ENCODE measurements at regions not wholly inside any gene's neighbourhood (a gene's known extent, or its start where the extent isn't known, plus 50 kb on each side); places are given as distances from the start of the nearest gene placed in this dataset.
"Not testable (repeated sequence)": the region's sequence is repeated elsewhere in the genome, so short reads cannot be mapped to it uniquely, and the experiment has no call there.

DNA sequence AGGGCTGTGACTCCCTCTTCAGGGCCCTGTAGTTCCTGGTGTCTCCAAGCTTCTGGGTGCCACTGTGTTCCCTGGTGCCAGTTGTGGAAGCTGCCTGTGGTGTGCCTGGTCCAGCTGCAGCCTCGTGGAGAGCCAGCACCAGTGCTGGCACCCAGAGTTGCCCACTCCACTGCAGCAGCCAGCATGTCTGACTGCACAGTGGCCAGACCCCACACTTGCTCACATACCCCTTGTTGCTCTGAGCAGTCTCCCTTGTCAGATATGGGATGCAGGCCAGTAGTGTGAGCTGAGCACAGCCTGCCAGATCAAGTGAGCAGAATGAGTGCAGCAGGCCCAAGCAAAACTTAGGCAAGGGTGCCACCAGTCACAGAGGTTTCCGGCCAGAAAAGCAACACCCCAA, 108.6 kb downstream of the ZMAT1 start:
- DNase-seq (ENCODE audit: low spot score): no peak

DNA sequence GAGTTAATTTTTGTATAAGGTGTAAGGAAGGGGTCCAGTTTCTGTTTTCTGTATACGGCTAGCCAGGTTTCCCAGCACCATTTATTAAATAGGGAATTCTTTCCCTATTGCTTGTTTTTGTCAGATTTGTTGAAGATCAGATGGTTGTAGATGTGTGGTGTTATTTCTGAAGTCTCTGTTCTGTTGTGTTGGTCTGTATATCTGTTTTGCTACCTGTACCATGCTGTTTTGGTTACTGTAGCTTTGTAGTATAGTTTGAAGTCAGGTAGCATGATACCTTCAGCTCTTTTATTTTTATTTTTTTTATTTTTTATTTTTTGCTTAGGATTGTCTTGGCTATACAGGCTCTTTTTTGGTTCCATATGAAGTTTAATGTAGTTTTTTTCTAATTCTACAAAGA, 114.1 kb downstream of the ZMAT1 start:
- DNase-seq (ENCODE audit: low spot score): not testable (repeated sequence)

DNA sequence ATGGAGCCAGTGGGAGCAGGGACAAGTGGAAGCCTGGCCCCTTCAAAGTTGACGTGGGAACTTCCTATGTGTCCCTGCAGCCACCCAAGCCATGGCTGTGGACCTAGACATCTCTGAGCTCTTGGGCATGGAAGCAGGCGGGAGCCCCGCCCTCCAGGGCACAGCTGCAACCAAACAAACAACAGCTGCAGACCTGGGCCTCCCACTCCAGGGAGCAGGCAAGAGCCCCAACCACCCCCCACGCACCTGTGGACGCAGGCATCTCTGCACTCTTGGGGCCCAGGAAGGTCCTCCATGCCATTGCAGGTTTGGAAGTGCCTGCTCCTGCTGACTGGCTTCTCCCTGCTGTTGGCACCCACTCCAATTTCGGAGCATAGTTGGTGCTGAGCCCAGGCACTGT, 118.6 kb downstream of the ZMAT1 start:
- DNase-seq (ENCODE audit: low spot score): no peak

DNA sequence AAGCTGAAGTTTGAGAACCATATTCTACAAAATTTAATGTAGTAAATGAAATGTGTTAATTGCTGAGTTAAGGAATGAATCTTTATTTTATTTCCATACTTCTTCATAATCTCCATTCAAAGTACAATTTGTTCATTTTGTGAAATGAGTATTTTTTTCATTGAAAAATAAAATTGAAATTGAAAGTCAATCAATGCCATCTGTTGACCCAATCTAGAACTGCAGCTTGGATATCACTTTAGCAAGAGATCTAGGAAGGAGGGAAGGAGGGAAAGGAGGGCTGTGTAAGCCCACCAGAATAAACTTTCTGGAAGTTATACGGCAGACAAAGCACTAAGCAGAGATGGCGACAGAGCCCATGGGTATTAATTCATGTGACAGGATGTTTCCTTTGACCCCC, 128.4 kb downstream of the ZMAT1 start:
- no peak for DNase-seq (ENCODE audit: low spot score)

DNA sequence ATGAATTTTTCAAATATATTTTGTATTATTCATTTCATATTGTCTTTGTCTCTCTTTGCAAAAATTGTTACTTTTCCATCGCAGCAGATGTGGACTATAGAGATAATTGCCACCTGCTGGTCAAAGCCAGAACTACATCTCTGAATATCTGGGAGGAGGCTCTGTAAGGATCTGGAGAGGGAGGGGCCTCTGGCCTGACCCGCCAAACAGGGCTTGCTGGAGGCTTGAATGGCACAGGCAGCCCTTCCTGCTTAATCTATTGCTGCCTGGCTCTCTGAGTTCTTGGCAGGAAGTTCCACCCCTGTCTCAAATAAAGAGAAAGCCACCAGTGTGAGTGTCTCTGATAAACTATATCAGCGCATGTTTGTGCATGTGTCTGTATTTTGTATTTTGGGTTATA, 132.4 kb downstream of the ZMAT1 start:
- DNase-seq (ENCODE audit: low spot score): peak; percentile 71

DNA sequence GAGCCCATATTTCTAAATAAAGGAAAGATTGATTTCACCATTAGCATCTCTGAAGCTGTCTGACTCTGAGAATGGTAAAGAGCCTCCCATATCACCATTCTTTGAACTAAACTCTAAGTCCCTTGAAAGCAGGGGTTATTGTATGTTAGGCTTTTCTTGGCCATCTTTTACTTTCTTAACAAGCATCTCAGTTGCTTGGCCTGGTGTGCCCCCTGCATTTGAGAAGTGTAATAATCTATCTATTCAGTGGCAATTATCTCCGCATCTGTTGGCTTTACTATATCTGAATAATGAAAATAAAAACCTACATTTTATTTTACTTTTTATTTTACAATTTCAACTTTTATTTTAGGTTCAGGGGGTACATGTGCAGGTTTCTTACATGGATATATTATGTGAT, 128.3 kb upstream of the ARMCX2 start:
- no peak for DNase-seq (ENCODE audit: low spot score)

DNA sequence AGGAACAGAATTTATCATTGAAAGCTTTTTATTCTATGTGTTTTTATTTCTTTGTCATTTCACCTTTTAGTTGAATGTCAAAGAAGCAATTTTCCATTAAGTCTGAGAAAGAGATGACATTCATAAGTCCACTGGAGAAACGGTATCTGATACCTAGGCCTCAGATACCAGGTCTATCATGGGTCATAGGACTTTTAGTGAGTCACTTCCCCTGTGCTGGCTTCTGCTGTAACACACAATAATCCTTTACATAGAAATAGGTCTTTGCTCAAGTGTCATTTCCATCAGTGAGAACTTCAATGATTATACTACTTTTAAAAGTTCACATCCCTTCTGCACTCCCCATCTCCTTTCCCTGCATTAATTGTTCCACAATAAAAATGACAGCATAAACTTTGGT, 125.5 kb upstream of the ARMCX2 start:
- DNase-seq (ENCODE audit: low spot score): no peak

DNA sequence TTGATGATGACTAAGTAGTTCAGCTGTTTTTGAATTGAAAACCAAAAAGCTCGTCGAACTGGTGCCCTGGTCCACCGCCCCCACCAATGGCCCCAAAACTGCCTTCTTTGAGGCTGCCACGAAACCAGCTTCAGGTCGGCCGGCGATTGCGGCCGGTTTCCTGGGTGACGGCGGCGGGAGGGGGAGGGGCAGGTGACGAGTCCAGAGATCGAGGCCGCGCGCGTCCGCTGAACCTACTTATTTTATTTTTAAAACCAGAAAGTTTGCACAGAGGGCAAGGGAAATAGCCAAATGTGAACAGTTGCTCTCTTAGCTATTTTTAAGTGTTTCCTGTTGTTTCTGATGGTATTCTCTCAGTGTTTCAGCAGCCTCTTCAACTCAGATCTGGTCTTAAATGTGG, 120.8 kb upstream of the ARMCX2 start:
- DNase-seq (ENCODE audit: low spot score): not testable (repeated sequence)

DNA sequence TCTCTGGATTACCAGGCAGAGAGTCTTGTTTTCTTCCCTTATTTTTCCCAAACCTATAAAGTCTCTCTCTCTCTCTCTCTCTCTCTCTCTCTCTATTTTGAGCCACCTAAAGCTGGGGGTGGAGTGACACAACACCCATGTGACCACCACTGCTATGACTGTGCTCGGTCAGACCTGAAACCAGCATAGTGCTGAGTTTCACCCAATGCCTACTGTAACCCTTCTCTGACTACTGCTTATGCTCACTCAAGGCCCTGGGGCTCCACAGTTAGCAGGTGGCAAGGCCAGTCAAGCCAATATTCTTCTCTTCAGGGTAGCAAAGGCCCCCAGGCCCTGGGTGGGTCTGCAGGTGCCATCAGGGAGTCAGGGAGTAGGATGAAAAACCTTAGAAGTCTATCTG, 114.7 kb upstream of the ARMCX2 start:
- DNase-seq (ENCODE audit: low spot score): no peak

DNA sequence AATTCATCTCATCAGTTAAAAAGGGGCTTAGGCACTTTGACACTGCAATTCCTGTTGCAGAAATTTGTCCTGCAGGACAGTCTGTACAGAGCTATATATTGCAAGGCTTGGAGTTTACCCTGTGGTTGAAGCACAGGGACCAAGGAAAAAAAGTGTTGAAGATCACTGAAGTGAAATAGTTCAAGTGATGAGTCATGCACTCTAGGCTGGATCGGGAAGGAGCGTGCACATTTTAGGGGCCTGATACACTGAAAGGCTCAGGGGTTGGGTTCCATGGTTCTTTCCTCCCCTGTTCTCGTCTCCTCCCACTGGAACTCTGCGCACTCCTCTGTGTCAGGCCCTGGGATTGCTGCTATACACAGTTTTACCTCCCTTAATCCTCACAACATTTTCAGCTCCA, 104.9 kb upstream of the ARMCX2 start:
- DNase-seq (ENCODE audit: low spot score): no peak

DNA sequence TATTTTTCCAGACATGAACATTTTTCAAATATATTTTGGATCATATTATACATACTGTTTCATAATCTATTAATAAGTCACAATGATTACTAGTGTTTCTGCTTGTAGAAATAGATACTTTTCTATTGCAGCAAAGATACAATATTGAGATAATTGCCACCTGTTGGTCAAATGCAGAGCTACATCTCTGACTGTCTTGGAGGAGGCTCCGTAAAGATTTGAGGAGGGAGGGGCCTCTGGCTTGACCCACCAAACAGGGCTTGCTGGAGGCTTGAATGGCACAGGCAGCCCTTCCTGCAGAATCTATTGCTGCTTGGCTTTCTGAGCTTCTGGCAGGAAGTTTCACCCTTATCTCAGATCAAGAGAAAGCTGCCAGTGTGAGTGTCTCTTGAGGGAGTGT, 99.3 kb upstream of the ARMCX2 start:
- DNase-seq (ENCODE audit: low spot score): no peak

DNA sequence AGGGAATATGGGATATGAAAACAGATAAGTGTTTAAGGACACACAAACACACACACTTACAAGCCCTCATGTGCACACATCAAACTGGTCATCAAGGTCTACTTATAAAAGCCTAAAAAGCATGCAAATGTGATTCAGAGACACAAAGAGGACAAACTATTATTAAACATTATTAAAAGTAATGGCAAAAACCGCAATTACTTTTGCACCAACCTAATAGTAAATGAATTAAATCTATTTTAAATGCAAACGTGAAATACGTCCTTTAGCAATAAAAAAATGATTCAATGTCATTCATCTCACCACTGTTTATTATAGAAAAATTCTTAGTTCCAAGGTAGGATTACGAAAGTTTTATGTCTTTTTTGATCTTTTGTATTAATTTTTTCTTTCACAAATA, 91.1 kb upstream of the ARMCX2 start:
- no peak for DNase-seq (ENCODE audit: low spot score)

DNA sequence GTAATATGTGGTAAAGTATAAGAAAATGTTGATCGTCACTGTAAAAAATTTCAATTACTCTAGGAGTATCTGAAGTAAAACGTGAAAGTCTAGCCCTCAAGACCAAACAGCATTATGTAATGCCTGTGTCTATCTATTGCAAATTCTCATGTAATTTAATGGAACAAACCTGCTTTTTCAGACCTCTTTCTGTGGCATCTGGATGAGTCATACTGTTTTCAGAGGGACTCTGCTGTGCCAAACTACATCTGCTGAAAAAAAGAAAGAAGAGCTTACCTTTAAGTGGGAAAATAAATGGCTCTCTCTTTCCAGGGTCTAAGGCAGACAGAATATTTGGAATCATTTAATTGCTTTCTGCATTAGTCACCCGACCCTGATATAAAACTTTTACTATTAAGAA, 89.8 kb upstream of the ARMCX2 start:
- DNase-seq (ENCODE audit: low spot score): no peak

DNA sequence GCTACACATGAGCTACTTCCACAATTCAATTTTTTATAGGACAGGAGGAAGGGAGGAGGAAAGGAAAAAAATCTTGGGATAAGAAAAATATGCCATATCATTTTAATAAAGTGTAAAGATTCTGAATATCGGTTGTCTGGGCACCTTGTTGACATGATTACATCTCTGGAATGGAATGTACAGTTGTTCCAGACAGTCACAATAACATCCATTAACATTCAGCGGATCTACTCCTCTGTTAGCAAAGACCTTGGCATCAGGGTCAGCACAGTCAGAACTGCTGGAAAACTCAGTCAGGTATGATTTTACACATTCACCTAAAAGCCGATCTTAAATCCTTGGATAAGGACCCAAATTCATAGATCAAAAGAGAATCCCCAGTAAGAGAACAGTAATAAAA, 85.4 kb upstream of the ARMCX2 start:
- no peak for DNase-seq (ENCODE audit: low spot score)

DNA sequence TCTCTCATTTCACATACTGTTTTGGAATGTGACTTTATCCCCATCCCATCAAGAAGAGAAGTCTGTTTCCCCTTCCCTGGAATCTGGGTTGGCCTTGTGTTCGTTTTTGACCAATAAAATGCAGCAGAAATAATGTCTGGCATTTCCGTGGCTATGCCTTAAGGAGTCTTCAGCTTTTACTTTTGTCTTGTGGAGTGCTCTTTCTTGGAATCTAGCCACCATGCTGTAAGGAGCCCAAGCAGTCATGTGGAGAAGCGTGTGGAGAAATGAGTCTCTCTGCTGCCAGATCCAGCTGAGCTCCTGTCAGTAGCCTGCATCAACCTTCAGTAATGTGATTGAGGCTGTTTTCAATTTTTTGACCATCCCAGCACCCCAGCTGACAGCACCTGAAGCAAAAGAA, 84.4 kb upstream of the ARMCX2 start:
- no peak for DNase-seq (ENCODE audit: low spot score)

DNA sequence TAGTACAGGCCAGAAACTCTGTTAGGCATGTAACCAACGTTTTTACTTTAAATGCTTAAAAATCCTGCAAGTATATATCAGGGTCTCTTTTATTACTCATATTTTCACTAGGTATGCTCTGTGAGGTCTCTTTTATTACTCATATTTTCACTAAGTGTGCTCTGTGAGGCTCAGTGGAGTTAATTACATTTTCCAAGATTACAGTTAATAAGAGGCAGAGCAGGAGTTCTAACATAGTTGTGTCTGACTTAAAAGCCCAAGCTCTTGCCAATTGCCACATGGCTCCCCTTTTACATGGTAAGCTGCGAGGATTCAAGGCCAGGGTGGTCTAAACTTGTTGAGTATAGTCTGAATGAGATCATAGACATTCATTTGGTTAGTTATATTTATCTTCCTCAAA, 81.0 kb upstream of the ARMCX2 start:
- DNase-seq (ENCODE audit: low spot score): no peak

DNA sequence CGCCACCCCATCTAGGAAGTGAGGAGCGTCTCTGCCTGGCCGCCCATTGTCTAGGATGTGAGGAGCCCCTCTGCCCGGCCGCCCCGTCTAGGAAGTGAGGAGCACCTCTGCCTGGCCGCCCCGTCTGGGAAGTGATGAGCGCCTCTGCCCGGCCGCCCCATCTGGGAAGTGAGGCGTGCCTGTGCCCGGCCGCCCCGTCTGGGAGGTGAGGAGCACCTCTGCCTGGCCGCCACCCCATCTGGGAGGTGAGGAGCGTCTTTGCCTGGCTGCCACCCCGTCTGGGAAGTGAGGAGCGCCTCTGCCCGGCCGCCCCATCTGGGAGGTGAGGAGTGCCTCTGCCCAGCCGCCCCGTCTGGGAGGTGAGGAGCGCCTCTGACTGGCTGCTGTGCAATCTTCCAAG, 79.2 kb upstream of the ARMCX2 start:
- DNase-seq (ENCODE audit: low spot score): not testable (repeated sequence)

DNA sequence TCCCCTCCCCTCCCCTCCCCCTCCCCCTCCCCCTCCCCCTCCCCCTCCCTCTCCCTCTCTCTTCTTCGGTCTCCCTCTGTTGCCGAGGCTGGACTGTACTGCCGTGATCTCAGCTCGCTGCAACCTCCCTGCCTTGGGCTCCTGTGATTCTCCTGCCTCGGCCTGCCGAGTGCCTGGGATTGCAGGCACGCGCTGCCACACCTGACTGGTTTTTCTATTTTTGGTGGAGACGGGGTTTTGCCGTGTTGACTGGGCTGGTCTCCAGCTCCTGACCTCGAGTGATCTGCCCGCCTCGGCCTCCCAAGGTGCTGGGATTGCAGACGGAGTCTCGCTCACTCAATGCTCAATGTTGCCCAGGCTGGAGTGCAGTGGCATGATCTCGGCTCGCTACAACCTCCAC, 78.8 kb upstream of the ARMCX2 start:
- DNase-seq (ENCODE audit: low spot score): not testable (repeated sequence)

DNA sequence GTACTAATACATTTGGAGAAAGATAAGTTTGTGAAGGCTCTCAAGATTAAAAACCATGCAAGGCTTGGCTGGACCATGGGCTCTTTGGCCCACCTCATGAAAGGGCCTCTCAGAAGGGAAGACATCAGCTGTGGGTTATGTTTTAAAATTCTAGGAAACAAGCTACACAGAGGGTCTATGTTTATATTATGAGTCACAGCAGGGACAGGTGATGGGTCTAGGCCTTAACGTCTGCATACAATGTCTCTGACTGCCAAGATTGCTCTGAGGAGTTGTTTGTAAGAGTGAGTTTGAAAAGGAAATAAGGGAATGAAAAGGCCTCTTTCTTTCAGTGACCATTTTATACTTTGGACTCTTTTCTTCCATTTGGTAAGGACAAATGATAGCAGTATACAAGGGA, 77.0 kb upstream of the ARMCX2 start:
- no peak for DNase-seq (ENCODE audit: low spot score)

DNA sequence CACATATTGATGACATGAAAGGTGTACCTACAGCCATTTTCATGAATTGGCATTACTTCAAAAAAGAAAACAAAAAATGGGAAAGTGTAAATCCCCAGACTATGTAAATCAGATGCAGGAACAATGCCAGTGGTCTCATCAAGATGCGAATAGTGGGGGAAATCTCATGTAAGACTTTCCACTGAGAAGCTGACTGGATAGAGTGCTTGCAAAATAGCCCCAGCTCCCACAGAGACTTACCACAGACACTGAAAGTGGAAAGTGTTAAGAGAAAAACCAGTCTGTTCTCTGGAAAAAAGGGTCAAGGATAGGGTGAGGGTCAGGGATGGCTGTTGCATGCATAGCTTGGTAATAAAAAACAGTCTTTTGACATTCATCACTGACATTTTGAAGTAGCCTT, 73.2 kb upstream of the ARMCX2 start:
- no peak for DNase-seq (ENCODE audit: low spot score)

DNA sequence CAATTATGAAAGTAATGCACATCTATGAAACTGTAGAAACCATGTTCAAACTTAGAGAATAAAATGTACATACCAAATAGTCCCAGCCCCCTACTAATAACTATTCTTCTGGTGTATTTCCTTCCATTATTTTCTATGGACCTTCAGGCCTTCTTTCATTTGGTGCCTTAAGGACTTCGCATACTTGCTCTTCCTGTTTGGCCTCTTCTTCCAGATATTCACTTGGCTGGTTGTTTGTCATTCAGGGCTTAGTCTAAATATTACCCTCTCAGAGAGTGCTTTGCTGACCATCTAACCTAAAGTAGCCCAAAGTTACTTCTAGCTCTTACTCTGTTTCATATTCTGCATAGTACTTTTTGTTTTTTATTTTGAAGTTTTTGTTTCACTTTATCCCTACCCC, 70.3 kb upstream of the ARMCX2 start:
- no peak for DNase-seq (ENCODE audit: low spot score)
